GM18861 (cell line): ENCODE measurements at regions not wholly inside any gene's neighbourhood (a gene's known extent, or its start where the extent isn't known, plus 50 kb on each side); places are given as distances from the start of the nearest gene placed in this dataset.
"Not testable (repeated sequence)": the region's sequence is repeated elsewhere in the genome, so short reads cannot be mapped to it uniquely, and the experiment has no call there.

ENCODE experiments used
- ATAC-seq: cut with Tn5 transposase; IDR thresholded peaks from one replicate; pipeline ENCODE4 v1.9.1; 2021; ENCODE audit not compliant: unreplicated experiment

DNA sequence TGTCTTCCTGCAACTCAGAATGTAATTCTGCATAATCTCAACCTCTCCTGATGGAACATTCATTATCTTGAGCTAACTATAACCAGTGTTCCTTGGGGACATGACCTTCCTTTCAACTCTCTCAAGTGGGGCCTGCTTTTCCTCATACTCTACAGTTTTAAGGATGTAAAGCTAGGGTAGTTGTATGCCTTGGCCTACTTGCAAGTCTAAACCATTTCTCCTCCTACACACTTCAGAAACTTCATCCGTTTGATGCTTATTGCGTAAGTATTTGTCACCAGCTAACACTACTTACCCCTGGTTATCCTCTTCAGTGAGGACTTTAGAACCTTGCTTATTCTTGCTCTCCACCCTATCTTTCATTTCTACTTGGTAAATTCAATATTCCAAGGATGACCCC is 548.9 kb downstream of the HINT1 start:
- no peak for ATAC-seq

DNA sequence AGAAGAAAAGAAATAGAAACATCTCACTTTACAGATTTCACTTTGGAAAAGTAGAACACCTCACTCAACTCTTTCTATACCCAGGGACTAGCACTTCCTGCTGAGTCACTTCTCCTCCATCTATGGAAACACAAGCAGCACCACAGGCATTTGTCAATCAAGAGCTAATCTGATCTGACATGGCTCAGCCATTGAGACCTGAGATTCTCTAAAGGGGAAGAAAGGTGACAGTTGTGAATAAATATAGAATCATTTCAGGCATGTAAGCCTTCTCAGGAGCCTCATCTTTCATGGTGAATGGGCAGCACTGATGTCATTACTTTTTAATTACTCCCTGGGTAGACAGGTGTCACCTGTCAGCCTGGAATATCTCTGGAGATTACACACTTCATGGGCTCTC is 559.8 kb downstream of the HINT1 start:
- ATAC-seq = no peak

DNA sequence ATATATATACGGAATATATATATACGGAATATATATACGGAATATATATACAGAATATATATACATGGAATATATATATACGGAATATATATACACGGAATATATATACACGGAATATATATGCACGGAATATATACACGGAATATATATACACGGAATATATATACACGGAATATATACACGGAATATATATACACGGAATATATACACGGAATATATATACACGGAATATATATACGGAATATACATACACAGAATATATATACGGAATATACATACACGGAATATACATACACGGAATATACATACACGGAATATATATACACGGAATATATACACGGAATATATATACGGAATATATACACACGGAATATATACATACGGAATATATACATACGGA is 568.4 kb downstream of the HINT1 start:
- ATAC-seq = not testable (repeated sequence)

- no peak for ATAC-seq
Measured at GRCh38 chr5:130580264-130580663, 584.8 kb downstream of the HINT1 start.

- no peak for ATAC-seq
Measured at GRCh38 chr5:130578354-130578753, 586.7 kb downstream of the HINT1 start.

DNA sequence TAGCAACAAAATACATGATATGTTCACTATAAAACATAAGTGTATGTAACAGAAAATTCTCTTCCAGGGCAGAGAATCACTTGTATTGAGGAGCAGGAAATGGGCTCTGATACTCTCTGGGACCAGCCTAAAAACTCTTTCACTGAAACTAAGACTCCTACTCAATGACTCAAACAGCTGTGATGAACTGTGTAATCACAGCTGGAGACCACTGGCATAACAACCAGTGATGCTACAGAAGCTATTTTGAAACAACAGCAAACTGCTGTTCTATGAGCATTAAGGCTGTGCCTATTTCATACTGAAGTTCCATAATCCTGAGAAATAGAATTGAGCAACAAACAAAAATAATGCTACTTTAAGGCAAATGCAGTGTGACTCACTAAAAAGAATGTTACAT is 594.0 kb downstream of the HINT1 start:
- no peak for ATAC-seq

DNA sequence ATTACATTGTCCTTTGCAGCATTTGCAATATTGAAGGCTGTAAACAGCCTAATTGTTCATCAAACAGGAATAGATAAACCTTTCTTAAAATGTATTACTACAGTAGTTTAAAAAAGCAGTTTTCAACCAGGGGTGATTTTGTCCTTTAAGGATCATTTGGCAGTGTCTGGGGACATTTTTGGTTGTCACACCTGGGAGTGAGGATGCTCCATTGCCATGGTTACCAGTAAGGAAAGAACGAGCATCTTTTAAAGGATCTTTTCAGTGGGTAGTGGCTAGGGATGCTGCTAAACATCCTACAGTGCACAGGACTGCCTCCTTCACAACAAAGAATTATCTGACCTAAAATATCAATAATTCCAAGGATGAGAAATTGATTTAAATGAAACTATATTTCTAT is 596.3 kb downstream of the HINT1 start:
- no peak for ATAC-seq

DNA sequence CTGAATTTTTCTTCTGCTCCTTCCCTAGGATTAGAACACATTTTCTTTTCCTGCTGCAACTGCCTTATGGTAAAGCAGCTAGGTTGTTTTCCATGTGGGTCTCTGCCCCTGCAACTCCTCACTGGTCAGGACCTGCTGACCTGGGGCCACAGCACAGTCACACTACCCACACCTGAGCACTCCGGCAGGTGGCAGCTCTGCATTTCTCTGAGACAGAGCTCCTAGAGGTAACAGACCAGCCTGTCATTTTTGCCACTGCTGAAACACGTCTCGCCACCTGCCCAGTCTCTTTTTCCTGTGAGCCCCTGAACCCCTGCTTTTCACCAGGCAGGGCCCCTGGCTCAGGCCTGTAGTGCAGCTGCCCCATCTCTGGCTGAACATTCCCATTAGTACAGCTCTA is 609.6 kb downstream of the HINT1 start:
- ATAC-seq = no peak

- ATAC-seq = no peak
Measured at GRCh38 chr5:130550562-130550928, 614.5 kb downstream of the HINT1 start.

GRCh38 chr5:130549884-130550561 is 615.0 kb downstream of the HINT1 start:
- no peak for ATAC-seq

DNA sequence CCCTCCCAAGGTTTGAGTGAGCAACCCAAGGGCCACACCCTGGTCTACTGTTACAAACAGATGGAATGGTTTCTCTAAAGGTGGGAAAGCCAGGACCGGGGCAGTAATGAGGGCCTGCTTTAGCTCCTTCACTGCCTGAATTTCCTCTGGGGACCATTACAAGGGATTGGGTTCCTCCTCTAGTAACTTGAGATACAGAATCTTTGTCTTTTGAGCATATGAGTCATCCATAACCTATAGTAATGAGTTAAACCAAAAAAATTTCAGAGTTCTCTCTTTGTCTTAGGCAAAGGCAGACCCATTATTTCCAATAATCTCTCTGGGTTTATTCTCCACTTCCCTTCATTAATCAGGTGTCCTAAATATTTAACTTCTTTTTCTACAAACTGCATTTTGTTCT is 618.8 kb downstream of the HINT1 start:
- ATAC-seq = no peak

DNA sequence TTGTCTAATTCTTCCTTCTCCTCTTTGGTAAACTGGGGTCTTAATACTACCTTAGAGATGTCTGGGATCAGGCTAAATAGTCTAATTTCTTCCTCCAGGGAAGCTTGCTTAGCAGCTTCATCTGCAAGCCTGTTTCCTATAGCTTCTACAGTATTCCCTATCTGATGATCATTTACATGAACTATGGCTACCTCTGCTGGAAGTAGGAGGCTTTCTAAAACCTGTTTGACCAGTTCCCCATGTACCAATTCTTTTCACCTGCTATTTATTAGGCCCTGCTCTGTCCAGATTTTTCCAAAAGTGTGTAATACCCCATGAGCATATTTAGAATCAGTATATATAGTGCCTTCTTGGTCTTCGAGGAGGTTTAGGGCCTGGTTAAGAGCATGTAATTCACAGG is 619.8 kb downstream of the HINT1 start:
- no peak for ATAC-seq

DNA sequence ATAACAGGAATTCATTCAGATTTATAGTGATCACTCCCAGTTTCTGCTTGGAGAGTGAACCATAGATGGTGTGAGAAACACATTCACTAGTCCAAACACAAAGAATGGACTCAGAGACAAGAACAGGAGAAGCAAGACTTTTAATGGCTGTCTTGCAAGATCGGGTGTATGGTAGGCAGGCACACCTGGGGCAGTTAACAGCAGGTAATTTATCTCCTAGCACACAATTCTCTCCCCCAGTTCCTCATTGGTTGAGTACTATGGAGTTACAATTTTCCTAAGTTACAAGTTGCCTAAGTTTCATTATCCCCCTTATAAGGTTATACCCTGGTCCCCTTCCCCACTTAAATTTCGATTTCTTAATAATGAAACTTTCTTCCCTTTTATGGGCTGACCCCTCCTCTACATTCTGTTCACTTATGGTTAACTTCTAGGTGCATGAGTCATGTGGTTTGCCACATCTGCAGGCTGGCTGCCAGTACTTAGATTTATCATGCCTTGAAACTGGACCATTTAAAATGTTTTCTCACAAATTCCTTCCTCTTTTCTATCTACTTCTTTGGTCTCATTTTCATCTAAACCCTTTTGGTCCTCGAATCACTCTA is 623.3 kb downstream of the HINT1 start:
- no peak for ATAC-seq

DNA sequence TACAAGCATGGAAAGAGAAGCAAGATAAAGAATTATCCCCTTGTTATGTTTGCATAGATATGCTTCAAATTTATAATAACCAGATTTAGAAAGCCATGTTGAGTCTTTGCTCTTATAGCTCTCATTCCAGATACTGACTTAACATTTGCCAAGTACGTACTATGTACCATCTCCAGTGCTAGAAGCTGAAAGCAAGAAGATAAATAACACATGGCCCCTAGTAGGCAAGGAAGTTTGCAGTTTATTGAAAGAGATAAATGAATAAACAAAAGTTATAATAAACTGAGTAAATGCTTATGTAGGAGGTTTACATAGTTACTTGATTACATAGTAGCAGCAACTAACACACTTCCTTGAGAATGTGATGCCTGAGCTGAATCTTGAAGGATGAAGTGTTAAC is 628.4 kb downstream of the HINT1 start:
- no peak for ATAC-seq

DNA sequence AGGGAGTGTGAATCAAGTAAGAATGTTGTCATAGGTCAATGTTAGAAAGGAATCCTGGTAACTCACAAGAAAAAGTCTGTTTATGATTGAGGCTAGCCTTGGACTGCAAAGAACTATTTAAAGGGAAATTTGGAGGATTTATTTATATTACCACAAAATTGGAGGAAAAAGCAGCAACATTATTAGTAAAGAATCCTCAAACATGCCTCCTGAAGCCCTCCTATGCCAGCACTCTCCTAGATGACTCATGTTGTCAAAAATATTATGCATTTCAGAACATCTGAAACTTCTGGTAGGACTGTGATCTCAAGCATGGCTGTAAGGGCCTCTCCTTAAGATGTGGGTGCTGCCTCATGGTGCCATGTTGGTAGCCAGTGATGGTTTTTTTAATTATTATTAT is 628.5 kb downstream of the CHSY3 start:
- no peak for ATAC-seq

DNA sequence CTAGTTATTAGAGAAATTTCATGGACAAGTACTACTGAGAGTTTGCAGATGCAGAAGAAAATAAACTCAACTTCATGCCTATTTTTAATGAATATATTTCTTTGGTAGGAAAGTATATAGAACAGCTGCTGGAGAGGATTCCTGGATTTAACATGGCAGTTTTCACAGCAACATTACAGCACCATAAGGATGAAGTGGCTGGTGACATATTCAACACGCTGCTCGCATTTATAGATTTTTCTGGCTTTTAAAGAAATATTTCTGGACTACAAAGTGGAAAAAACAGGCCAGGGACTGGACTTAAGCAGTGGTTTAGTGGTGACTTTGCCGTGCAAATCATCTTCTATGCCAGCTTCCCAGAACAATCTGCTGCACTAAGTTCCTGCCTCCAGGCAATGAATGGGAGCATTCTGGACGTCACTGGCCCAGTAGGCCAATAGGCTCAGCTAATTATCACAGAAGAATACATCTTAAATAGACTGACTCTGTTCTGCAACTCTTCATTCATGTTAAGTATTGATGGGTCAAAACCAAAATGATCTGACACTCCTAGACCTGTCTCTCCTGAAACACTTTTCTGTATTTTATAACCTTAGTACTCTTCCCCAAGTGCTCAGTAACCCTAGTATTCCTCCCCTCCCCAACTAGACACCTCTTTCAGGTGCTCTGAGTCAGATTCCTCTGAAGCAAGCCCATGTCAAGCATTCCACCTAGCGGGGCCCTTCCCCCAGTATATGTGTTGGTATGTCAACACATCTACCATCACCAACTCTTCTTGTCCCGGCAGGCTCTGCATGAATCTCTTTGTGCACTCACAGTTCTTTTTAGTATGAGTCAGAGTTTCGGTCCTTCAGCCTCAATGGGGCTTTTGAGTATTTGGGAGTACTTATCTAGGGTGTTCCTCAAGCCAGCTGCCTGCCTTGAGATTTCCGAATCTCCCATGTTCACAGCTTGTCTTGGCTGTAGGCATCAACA is 625.5 kb downstream of the CHSY3 start:
- no peak for ATAC-seq

DNA sequence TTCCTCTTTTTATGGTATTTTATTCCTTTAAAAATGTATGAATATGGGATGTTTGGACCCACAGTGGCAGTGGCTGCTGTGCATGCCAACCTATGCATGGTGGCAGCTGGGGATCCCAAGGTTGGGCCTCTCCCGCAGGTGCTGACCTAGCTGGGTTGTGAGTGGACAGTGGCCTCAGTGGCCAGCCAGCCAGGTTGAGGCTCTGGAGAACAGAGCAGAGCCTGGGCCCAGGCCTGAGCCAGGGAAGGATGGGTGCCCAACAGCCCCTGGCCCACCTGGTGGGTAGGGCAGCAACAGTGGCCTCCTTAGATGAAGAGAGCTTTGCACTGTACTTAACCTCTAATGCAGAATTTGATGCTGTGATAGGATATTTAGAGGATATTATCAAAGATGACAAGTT is 624.8 kb downstream of the CHSY3 start:
- no peak for ATAC-seq

- ATAC-seq = no peak
Measured at GRCh38 chr5:130528474-130528873, 624.2 kb downstream of the CHSY3 start.

DNA sequence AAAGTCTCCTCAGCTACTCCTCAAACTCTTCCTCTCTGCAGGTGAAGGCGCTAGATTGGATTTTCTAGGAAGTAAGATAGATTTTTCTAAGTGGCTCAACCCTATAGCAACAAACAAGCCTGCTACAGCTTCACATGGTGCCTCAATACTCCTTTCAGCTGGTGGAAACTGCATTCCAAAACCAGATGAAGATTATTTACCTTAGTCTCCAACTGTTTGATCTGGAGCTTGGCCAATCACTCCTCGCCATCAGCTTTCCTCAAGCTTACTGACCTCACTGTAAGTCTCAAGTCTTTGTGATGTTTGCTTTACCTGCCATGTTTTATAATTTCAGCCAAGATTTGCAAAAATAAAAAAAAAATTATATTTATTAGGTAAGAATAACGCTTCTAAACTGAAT is 622.4 kb downstream of the CHSY3 start:
- no peak for ATAC-seq

DNA sequence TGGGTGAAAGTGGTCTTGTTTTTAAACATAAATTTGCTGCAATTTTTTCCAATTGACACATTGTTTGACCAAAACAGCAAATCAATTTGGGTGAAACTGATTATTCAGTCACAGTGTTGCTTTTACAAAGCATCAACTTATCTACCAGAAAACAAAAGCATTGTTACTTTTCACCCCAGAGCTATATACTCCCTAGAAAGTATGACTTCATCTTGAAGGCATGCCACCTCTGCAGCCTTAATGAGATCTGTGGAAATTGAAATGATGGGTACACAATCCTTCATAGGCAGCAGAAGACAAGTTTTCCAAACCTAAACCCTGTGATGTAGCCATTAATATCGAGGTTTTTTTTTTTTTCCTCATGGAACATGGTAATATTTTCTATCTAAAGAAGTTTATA is 615.9 kb downstream of the CHSY3 start:
- ATAC-seq = no peak

DNA sequence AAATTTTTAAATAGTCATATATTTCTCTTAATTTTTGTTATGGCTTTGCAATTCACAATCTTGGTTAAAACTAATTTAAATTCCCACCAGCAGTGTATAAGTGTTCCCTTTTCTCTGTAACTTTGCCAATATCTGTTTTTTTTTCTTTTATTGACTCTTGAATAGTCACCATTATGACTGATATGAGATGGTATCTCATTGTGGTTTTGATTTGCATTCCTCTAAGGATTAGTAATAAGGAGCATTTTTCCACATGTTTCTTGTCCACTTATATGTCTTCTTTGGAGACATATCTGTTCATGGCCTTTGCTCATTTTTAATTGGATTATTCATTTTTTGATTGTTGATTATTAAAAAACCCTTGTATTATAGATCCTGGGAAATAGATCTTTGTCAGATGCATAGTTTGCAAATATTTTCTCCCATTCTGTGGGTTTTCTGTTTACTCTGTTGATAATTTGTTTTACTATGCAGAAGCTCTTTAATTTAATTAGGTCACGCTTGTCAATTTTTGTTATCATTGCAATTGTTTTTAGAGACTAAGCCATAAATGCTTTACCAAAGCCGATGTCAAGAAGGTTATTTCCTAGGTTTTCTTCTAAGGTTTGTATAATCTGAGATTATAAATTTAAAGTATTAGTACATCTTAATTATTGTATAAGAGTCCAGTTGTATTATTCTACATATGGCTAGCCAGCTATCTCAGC is 610.9 kb downstream of the CHSY3 start:
- ATAC-seq = no peak
